T-cell (primary cell): ENCODE measurements at regions not wholly inside any gene's neighbourhood (a gene's known extent, or its start where the extent isn't known, plus 50 kb on each side); places are given as distances from the start of the nearest gene placed in this dataset.

Experiments used
- ATAC-seq, 4 experiments: fragments of 200-7000 bp in 3 of 4; fragments of 150-1000 bp in 1 of 4; cut with Tn5 transposase; replicated peaks in 1 of 4; 1 replicate in 3 of 4; 2 replicates in 1 of 4; pipeline ENCODE4 v1.10.0; 2021; ENCODE audit warnings: moderate library complexity in 3 of 4, mild to moderate bottlenecking in 2 of 4, moderate number of reproducible peaks in 1 of 4
- CTCF ChIA-PET, 2 donors: fragments of 300-600 bp; sonication (Branson Sonifier 250); formaldehyde crosslinking; loops; one replicate each; lab custom pipeline; 2022; ENCODE audit warnings: antibody characterized with exemption in 2 of 2; lab: Charles Lee
- POLR2A ChIA-PET, 2 donors: fragments of 300-600 bp; sonication (Branson Sonifier 250); formaldehyde crosslinking; loops; one replicate each; lab custom pipeline; 2022; ENCODE audit warnings: antibody characterized with exemption in 2 of 2; lab: Charles Lee
- DNase-seq, 35 experiments: peaks; one replicate each; pipeline versions ENCODE4 v3.0.0 to v3.0.0-alpha.2; 2013 to 2023
- H3K27ac ChIP-seq: one replicate; pipeline ENCODE4 v1.5.1; 2013; ENCODE audit warnings: low read length
- H3K27me3 ChIP-seq, 2 experiments: replicated peaks in 1 of 2; 1 replicate in 1 of 2; 2 replicates in 1 of 2; pipeline versions ENCODE4 v1.6.1 to v1.7.0; 2013; ENCODE audit warnings: low read length in 1 of 2, mixed read lengths in 1 of 2; ENCODE audit not compliant: control insufficient read depth in 2 of 2, insufficient read depth in 2 of 2; ENCODE audit errors: extremely low read depth in 1 of 2
- H3K36me3 ChIP-seq, 2 donors: 1 replicate in 1 of 2; 2 replicates in 1 of 2; pipeline versions ENCODE4 v1.6.1 to v1.7.0; 2013; ENCODE audit warnings: low read length in 1 of 2; ENCODE audit not compliant: control insufficient read depth in 2 of 2, insufficient read depth in 1 of 2; ENCODE audit errors: extremely low read depth in 1 of 2
- H3K4me1 ChIP-seq, 2 experiments: 1 replicate in 1 of 2; 2 replicates in 1 of 2; pipeline versions ENCODE4 v1.6.1 to v1.7.0; 2013; ENCODE audit warnings: low read length in 2 of 2, mixed read lengths in 1 of 2; ENCODE audit not compliant: insufficient read depth in 2 of 2, control insufficient read depth in 1 of 2; ENCODE audit errors: extremely low read depth in 1 of 2
- H3K4me3 ChIP-seq, 2 donors: 1 replicate in 1 of 2; 2 replicates in 1 of 2; pipeline versions ENCODE4 v1.5.1 to v1.7.0; 2013; ENCODE audit warnings: mild to moderate bottlenecking in 2 of 2, low read length in 1 of 2, moderate library complexity in 1 of 2; ENCODE audit not compliant: control insufficient read depth in 1 of 2; ENCODE audit errors: extremely low read depth in 1 of 2
- H3K9me3 ChIP-seq: 2 replicates; pipeline ENCODE4 v1.7.0; 2013
- H3K27ac Mint-ChIP-seq, 2 donors: one replicate each; pipeline ENCODE4 v1.8.0; 2020 to 2021; ENCODE audit warnings: mild to moderate bottlenecking in 2 of 2, mixed read lengths in 2 of 2
- H3K27me3 Mint-ChIP-seq, 2 donors: one replicate each; pipeline ENCODE4 v1.8.0; 2021 to 2022; ENCODE audit warnings: mixed read lengths in 2 of 2
- H3K36me3 Mint-ChIP-seq: one replicate; pipeline ENCODE4 v1.8.0; 2021; ENCODE audit warnings: mixed read lengths
- H3K4me1 Mint-ChIP-seq, 3 donors: one replicate each; pipeline ENCODE4 v1.8.0; 2020 to 2022; ENCODE audit warnings: mixed read lengths in 3 of 3, mild to moderate bottlenecking in 1 of 3
- H3K4me3 Mint-ChIP-seq, 3 donors: one replicate each; pipeline ENCODE4 v1.8.0; 2020 to 2022; ENCODE audit warnings: mild to moderate bottlenecking in 3 of 3, mixed read lengths in 3 of 3, moderate library complexity in 3 of 3
- H3K9me3 Mint-ChIP-seq, 3 donors: one replicate each; pipeline ENCODE4 v1.8.0; 2020 to 2022; ENCODE audit warnings: mixed read lengths in 3 of 3
- WGBS: methylation state at CpG from one replicate; pipeline ENCODE4 v1.1.5; 2013; ENCODE audit warnings: missing lambda C conversion rate; ENCODE audit not compliant: insufficient coverage; 5-methylcytosine and 5-hydroxymethylcytosine counted together

DNA sequence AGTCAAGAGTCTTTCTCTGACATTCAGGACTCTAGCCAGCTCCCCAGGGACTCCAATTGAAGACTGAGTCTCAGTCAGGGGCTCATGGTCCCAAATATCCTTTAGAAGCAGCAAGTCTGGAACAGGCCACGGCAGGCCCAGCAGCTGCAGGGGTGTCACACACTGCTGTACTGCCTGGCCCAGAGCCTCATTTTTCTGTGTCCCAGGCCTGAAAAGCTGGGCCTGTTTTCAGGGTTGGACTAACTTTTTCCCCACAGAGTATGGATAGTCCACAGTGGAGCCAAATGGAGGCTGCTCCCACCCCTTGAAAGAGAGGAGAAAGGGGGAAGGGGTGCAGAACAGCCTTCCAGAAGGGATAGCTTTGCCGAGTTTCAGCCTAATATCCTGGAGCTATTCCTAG lies 146.8 kb upstream of the NALF2 start:
- 100% methylated on average over 1 of the region's 2 CpGs for WGBS

DNA sequence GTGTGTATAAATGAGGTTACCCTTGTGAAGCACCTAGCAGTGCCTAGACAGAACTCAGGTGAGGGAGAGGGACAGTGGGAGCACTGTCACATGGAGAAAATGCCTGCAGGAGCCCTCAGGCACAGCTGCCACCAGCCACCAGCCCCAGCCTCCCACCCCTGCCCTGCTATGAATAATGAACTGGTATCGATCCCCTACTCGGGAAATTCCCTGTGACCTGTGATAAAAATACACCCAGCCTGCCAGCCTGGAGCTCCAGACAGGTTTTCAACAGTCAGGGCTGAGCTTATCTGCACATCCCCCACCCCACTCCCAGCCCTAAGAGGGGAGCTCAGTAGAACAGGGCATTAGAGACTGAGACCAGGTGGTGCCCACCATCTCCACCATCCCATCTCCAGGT lies 159.6 kb upstream of the PJA1 start:
- POLR2A ChIA-PET: no interaction called here
- Histone ChIP-seq H3K4me3 (no peak overlapping the region), H3K27me3 (no peaks in the 10 kb centered on the region), H3K9me3 (no peaks in the 10 kb centered on the region), H3K36me3 (no peaks in the 10 kb centered on the region), H3K27ac (no peak overlapping the region), H3K4me1 (no peaks in the 10 kb centered on the region)
- H3K4me1 Mint-ChIP-seq: no peaks in the 10 kb centered on the region
- ATAC-seq (no peak), DNase-seq (no peak)
- H3K27me3 Mint-ChIP-seq: peaks cover 0 to 16% of the 10 kb centered on the region in 2 donors
- no peak overlapping the region for H3K27ac Mint-ChIP-seq
- WGBS: no CpG with 5 or more reads among the region's 2 CpGs
- no peak overlapping the region for H3K4me3 Mint-ChIP-seq
- CTCF ChIA-PET: no interaction called here
- no peaks in the 10 kb centered on the region for H3K36me3 Mint-ChIP-seq
- H3K9me3 Mint-ChIP-seq: no peaks in the 10 kb centered on the region

More for the DNA sequence above, 146.8 kb upstream of the NALF2 start:
- H3K9me3 Mint-ChIP-seq: peaks cover 0 to 11% (median 9%) of the 10 kb centered on the region in 3 donors
- ChIA-PET CTCF (no interaction called here), POLR2A (no interaction called here)
- Histone ChIP-seq H3K27me3 (no peaks in the 10 kb centered on the region), H3K4me1 (no peaks in the 10 kb centered on the region), H3K9me3 (no peaks in the 10 kb centered on the region), H3K36me3 (no peaks in the 10 kb centered on the region), H3K4me3 (no peak overlapping the region), H3K27ac (no peak overlapping the region)
- no peak overlapping the region for H3K4me3 Mint-ChIP-seq
- H3K4me1 Mint-ChIP-seq: no peaks in the 10 kb centered on the region
- no peak overlapping the region for H3K27ac Mint-ChIP-seq
- H3K36me3 Mint-ChIP-seq: no peaks in the 10 kb centered on the region
- peaks cover 0 to 6% of the 10 kb centered on the region in 2 donors for H3K27me3 Mint-ChIP-seq
- DNase-seq: no peak
- ATAC-seq: no peak

- no peaks in the 10 kb centered on the region for H3K4me1 Mint-ChIP-seq
- Histone ChIP-seq H3K4me1 (no peaks in the 10 kb centered on the region), H3K4me3 (no peak overlapping the region), H3K9me3 (no peaks in the 10 kb centered on the region), H3K27ac (no peak overlapping the region), H3K27me3 (no peaks in the 10 kb centered on the region), H3K36me3 (no peaks in the 10 kb centered on the region)
- no peak overlapping the region for H3K4me3 Mint-ChIP-seq
- no peaks in the 10 kb centered on the region for H3K9me3 Mint-ChIP-seq
- no peak overlapping the region for H3K27ac Mint-ChIP-seq
- WGBS: 81% methylated on average over 3 of the region's 9 CpGs
- DNase-seq (no peak), ATAC-seq (no peak)
- ChIA-PET POLR2A (no interaction called here), CTCF (no interaction called here)
- H3K27me3 Mint-ChIP-seq: peaks cover 0 to 16% of the 10 kb centered on the region in 2 donors
- H3K36me3 Mint-ChIP-seq: no peaks in the 10 kb centered on the region
These were observed 158.8 kb upstream of the PJA1 start for GRCh38 chrX:69323786-69324720.

DNA sequence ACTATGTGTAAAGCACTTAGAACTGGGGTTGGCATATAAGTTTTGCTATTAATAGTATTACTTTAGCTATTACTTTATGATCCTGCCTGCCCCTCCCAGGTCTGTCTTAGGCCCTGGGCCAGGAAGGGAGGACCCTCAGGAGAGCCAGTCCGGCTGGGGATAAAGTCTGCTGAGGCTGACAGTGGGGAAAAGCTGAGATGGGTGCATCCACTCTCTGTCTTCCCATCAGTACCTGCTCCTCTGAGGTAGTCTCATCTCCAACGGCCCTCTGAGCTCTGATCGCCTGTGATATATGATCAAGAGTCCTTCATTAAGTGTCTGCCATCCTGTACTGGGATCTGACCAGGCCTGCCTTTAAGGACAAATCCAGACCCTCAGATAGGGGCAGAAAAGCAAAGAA lies 156.5 kb upstream of the PJA1 start:
- no CpG with 5 or more reads among the region's 3 CpGs for WGBS
- Mint-ChIP-seq H3K4me3 (no peak overlapping the region), H3K27me3 (peaks cover 0 to 22% of the 10 kb centered on the region in 2 donors), H3K27ac (no peak overlapping the region), H3K4me1 (no peaks in the 10 kb centered on the region), H3K36me3 (no peaks in the 10 kb centered on the region), H3K9me3 (no peaks in the 10 kb centered on the region)
- H3K4me1 ChIP-seq: no peaks in the 10 kb centered on the region
- H3K27ac ChIP-seq: no peak overlapping the region
- no peaks in the 10 kb centered on the region for H3K27me3 ChIP-seq
- ATAC-seq (no peak), DNase-seq (no peak)
- no peaks in the 10 kb centered on the region for H3K9me3 ChIP-seq
- no peaks in the 10 kb centered on the region for H3K36me3 ChIP-seq
- ChIA-PET POLR2A (no interaction called here), CTCF (no interaction called here)
- no peak overlapping the region for H3K4me3 ChIP-seq

- POLR2A ChIA-PET: no interaction called here
- Histone ChIP-seq H3K27me3 (no peaks in the 10 kb centered on the region), H3K4me1 (no peaks in the 10 kb centered on the region), H3K9me3 (no peaks in the 10 kb centered on the region), H3K4me3 (no peak overlapping the region), H3K27ac (no peak overlapping the region), H3K36me3 (no peaks in the 10 kb centered on the region)
- Mint-ChIP-seq H3K36me3 (no peaks in the 10 kb centered on the region), H3K27ac (no peak overlapping the region), H3K4me1 (no peaks in the 10 kb centered on the region), H3K27me3 (peaks cover 0 to 22% of the 10 kb centered on the region in 2 donors), H3K9me3 (no peaks in the 10 kb centered on the region), H3K4me3 (no peak overlapping the region)
- 57% methylated on average over 2 of the region's 5 CpGs for WGBS
- CTCF ChIA-PET: no interaction called here
- ATAC-seq (no peak), DNase-seq (no peak)
These were observed 155.9 kb upstream of the PJA1 start for GRCh38 chrX:69321006-69321655.

DNA sequence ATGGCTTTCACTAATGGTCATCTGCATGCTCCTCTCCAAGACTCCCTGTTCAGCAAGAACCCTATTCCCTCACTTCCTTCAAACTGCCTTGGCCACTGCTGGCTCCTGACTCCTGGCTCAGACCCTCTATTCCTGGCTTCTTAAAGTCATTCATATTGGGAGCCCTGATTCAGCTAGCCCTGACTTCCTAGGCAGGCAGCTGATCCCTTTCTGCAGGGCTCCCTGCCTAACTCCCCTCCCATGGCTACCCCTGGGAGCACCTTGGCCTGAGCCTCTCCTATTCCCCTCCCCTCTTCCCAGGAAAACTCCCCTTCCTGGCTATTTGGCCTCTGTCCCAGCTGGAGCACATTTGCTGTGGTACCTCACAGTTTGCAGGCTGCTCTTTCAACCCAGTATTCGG lies 154.9 kb upstream of the PJA1 start:
- ChIA-PET POLR2A (no interaction called here), CTCF (no interaction called here)
- H3K27me3 ChIP-seq: no peaks in the 10 kb centered on the region
- H3K9me3 Mint-ChIP-seq: no peaks in the 10 kb centered on the region
- no peak overlapping the region for H3K27ac Mint-ChIP-seq
- no peak overlapping the region for H3K27ac ChIP-seq
- H3K4me3 Mint-ChIP-seq: no peak overlapping the region
- H3K4me1 ChIP-seq: no peaks in the 10 kb centered on the region
- H3K27me3 Mint-ChIP-seq: peaks cover 0 to 22% of the 10 kb centered on the region in 2 donors
- no CpG with 5 or more reads among the region's 1 CpG for WGBS
- H3K4me1 Mint-ChIP-seq: no peaks in the 10 kb centered on the region
- no peaks in the 10 kb centered on the region for H3K36me3 ChIP-seq
- ATAC-seq: no peak
- H3K36me3 Mint-ChIP-seq: no peaks in the 10 kb centered on the region
- H3K4me3 ChIP-seq: no peak overlapping the region
- H3K9me3 ChIP-seq: no peaks in the 10 kb centered on the region
- no peak for DNase-seq
